HL-60 (cell line): ENCODE measurements at regions not wholly inside any gene's neighbourhood (a gene's known extent, or its start where the extent isn't known, plus 50 kb on each side); places are given as distances from the start of the nearest gene placed in this dataset.
"Not testable (repeated sequence)": the region's sequence is repeated elsewhere in the genome, so short reads cannot be mapped to it uniquely, and the experiment has no call there.

Source experiments
- GABPA ChIP-seq: IDR thresholded peaks from 2 replicates; pipeline ENCODE4 v1.6.1; 2012; ENCODE audit warnings: low read depth
- POLR2AphosphoS5 ChIP-seq: IDR thresholded peaks from 2 replicates; pipeline ENCODE4 v1.6.1; 2012; ENCODE audit warnings: low read depth
- SPI1 ChIP-seq: IDR thresholded peaks from 2 replicates; pipeline ENCODE4 v1.6.1; 2012; ENCODE audit warnings: low read depth, mild to moderate bottlenecking, borderline replicate concordance
- TF ChIP-seq, protein P1 (sequence below): IDR thresholded peaks from one replicate; pipeline ENCODE4 v1.5.1; 2011; ENCODE audit warnings: low read length, control low read depth, inconsistent platforms; ENCODE audit not compliant: insufficient read depth
- TF ChIP-seq, protein P2 (sequence below): IDR thresholded peaks from 2 replicates; pipeline ENCODE4 v1.6.1; 2012; ENCODE audit warnings: low read depth; ENCODE audit not compliant: insufficient replicate concordance

DNA sequence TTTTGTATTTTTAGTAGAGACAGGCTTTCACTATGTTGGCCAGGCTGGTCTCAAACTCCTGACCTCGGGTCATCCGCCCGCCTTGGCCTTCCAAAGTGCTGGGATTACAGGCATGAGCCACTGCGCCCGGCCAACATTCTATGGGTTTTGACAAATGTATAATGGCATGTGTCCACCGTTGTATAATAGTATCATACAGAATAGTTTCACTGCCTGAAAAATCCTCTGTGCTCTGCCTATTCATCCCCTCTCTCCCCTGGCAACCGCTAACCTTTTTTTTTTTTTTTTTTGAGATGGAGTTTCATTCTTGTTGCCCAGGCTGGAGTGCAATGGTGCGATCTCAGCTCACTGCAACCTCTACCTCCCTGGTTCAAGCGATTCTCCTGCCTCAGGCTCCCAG, 67.7 kb downstream of the TMEM270 start:
- TF ChIP-seq, protein P1, sequence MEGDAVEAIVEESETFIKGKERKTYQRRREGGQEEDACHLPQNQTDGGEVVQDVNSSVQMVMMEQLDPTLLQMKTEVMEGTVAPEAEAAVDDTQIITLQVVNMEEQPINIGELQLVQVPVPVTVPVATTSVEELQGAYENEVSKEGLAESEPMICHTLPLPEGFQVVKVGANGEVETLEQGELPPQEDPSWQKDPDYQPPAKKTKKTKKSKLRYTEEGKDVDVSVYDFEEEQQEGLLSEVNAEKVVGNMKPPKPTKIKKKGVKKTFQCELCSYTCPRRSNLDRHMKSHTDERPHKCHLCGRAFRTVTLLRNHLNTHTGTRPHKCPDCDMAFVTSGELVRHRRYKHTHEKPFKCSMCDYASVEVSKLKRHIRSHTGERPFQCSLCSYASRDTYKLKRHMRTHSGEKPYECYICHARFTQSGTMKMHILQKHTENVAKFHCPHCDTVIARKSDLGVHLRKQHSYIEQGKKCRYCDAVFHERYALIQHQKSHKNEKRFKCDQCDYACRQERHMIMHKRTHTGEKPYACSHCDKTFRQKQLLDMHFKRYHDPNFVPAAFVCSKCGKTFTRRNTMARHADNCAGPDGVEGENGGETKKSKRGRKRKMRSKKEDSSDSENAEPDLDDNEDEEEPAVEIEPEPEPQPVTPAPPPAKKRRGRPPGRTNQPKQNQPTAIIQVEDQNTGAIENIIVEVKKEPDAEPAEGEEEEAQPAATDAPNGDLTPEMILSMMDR, result not testable (repeated sequence)
- TF ChIP-seq, protein P2, sequence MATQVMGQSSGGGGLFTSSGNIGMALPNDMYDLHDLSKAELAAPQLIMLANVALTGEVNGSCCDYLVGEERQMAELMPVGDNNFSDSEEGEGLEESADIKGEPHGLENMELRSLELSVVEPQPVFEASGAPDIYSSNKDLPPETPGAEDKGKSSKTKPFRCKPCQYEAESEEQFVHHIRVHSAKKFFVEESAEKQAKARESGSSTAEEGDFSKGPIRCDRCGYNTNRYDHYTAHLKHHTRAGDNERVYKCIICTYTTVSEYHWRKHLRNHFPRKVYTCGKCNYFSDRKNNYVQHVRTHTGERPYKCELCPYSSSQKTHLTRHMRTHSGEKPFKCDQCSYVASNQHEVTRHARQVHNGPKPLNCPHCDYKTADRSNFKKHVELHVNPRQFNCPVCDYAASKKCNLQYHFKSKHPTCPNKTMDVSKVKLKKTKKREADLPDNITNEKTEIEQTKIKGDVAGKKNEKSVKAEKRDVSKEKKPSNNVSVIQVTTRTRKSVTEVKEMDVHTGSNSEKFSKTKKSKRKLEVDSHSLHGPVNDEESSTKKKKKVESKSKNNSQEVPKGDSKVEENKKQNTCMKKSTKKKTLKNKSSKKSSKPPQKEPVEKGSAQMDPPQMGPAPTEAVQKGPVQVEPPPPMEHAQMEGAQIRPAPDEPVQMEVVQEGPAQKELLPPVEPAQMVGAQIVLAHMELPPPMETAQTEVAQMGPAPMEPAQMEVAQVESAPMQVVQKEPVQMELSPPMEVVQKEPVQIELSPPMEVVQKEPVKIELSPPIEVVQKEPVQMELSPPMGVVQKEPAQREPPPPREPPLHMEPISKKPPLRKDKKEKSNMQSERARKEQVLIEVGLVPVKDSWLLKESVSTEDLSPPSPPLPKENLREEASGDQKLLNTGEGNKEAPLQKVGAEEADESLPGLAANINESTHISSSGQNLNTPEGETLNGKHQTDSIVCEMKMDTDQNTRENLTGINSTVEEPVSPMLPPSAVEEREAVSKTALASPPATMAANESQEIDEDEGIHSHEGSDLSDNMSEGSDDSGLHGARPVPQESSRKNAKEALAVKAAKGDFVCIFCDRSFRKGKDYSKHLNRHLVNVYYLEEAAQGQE, result not testable (repeated sequence)
- TF ChIP-seq POLR2AphosphoS5, GABPA, SPI1: not testable (repeated sequence)
